Uterus (tissue), 3 donors: ENCODE measurements at regions not wholly inside any gene's neighbourhood (a gene's known extent, or its start where the extent isn't known, plus 50 kb on each side); places are given as distances from the start of the nearest gene placed in this dataset.

Source experiments
- DNase-seq, 2 donors: peaks; one replicate each; pipeline ENCODE4 v3.0.0-alpha.2; 2019 to 2020
- H3K27ac ChIP-seq, 2 donors: fragments of 200-600 bp; sonication (generic); 1 replicate in 1 of 2; 2 replicates in 1 of 2; pipeline ENCODE4 v1.5.1; 2016 to 2018
- H3K27me3 ChIP-seq, 2 donors: fragments of 200-600 bp; sonication (generic); one replicate each; pipeline ENCODE4 v1.5.1; 2018 to 2019; ENCODE audit warnings: control low read depth in 1 of 2
- H3K36me3 ChIP-seq, 2 donors: fragments of 200-600 bp; sonication (generic); one replicate each; pipeline ENCODE4 v1.5.1; 2019; ENCODE audit warnings: control low read depth in 1 of 2
- H3K4me1 ChIP-seq, 2 donors: fragments of 200-600 bp; sonication (generic); one replicate each; pipeline ENCODE4 v1.5.1; 2018 to 2019; ENCODE audit warnings: control low read depth in 1 of 2
- H3K4me3 ChIP-seq, 2 donors: fragments of 200-600 bp; sonication (generic); 1 replicate in 1 of 2; 2 replicates in 1 of 2; pipeline ENCODE4 v1.5.1; 2018 to 2019; ENCODE audit warnings: mild to moderate bottlenecking in 1 of 2
- H3K9me3 ChIP-seq, 2 donors: fragments of 200-600 bp; sonication (generic); one replicate each; pipeline ENCODE4 v1.5.1; 2019; ENCODE audit warnings: control low read depth in 1 of 2
- CTCF ChIP-seq, 4 experiments: fragments of 200-600 bp in 2 of 4; fragments of 450-650 bp in 2 of 4; sonication (generic) in 2 of 4; IDR thresholded peaks; one replicate each; pipeline ENCODE4 v1.5.1; 2016 to 2019; ENCODE audit warnings: antibody characterized with exemption in 4 of 4, mild to moderate bottlenecking in 2 of 4, moderate library complexity in 1 of 4
- POLR2A ChIP-seq, 2 donors: fragments of 450-650 bp; IDR thresholded peaks; one replicate each; pipeline ENCODE4 v1.6.1; 2016; ENCODE audit warnings: antibody characterized with exemption in 2 of 2, mild to moderate bottlenecking in 1 of 2, moderate library complexity in 1 of 2
- intact Hi-C: fragments of 100-400 bp; cut with DNase I; formaldehyde crosslinking; loops from one replicate; pipeline ENCODE4 v1.15.1; 2023; ENCODE audit warnings: low total_unique reads
- donor health status: DM: yes; HTN: yes; CAD: no.

- H3K36me3 ChIP-seq: no peaks in the 10 kb centered on the region
- no peaks in the 10 kb centered on the region for H3K9me3 ChIP-seq
Measured at GRCh38 chr18:38768504-38768903, 1202.9 kb upstream of the CELF4 start.

GRCh38 chr18:38759457-38759856, 1193.9 kb upstream of the CELF4 start:
- no peak for DNase-seq

More at GRCh38 chr18:38768504-38768903, 1202.9 kb upstream of the CELF4 start:
- no peak for TF ChIP-seq CTCF (IDR thresholded peaks at IDR 0.05)
- TF ChIP-seq POLR2A (IDR thresholded peaks at IDR 0.05): no peak
- no peaks in the 10 kb centered on the region for H3K4me1 ChIP-seq
- no peaks in the 10 kb centered on the region for H3K27me3 ChIP-seq
- intact Hi-C loops: no loop called here
- H3K4me3 ChIP-seq: no peak overlapping the region
- H3K27ac ChIP-seq: no peak overlapping the region
- DNase-seq: no peak

GRCh38 chr18:38756436-38756835, 1190.8 kb upstream of the CELF4 start:
- no peaks in the 10 kb centered on the region for H3K4me1 ChIP-seq
- TF ChIP-seq CTCF (IDR thresholded peaks at IDR 0.05): no peak
- no peak for TF ChIP-seq POLR2A (IDR thresholded peaks at IDR 0.05)
- no peaks in the 10 kb centered on the region for H3K9me3 ChIP-seq
- H3K36me3 ChIP-seq: no peaks in the 10 kb centered on the region
- no peak for DNase-seq
- H3K27me3 ChIP-seq: peaks cover 0 to 3% of the 10 kb centered on the region in 2 donors
- intact Hi-C loops: no loop called here
- H3K27ac ChIP-seq: no peak overlapping the region
- H3K4me3 ChIP-seq: no peak overlapping the region

More at GRCh38 chr18:38759457-38759856, 1193.9 kb upstream of the CELF4 start:
- Histone ChIP-seq H3K4me3 (no peak overlapping the region), H3K36me3 (no peaks in the 10 kb centered on the region), H3K27me3 (peaks cover 0 to 3% of the 10 kb centered on the region in 2 donors), H3K4me1 (no peaks in the 10 kb centered on the region), H3K27ac (no peak overlapping the region), H3K9me3 (no peaks in the 10 kb centered on the region)
- TF ChIP-seq POLR2A (IDR thresholded peaks at IDR 0.05) (no peak), CTCF (IDR thresholded peaks at IDR 0.05) (no peak)
- intact Hi-C loops: no loop called here

GRCh38 chr18:38752430-38752829, 1186.8 kb upstream of the CELF4 start:
- no peak for DNase-seq
- Histone ChIP-seq H3K9me3 (no peaks in the 10 kb centered on the region), H3K27me3 (no peaks in the 10 kb centered on the region), H3K4me3 (no peak overlapping the region), H3K36me3 (no peaks in the 10 kb centered on the region), H3K4me1 (no peaks in the 10 kb centered on the region), H3K27ac (no peak overlapping the region)
- TF ChIP-seq CTCF (IDR thresholded peaks at IDR 0.05): no peak
- no peak for TF ChIP-seq POLR2A (IDR thresholded peaks at IDR 0.05)
- intact Hi-C loops: no loop called here

GRCh38 chr18:38751898-38752297, 1186.3 kb upstream of the CELF4 start:
- intact Hi-C loops: no loop called here

More at GRCh38 chr18:38751898-38752297, 1186.3 kb upstream of the CELF4 start:
- H3K4me3 ChIP-seq: no peak overlapping the region
- H3K36me3 ChIP-seq: no peaks in the 10 kb centered on the region
- TF ChIP-seq CTCF (IDR thresholded peaks at IDR 0.05): no peak
- TF ChIP-seq POLR2A (IDR thresholded peaks at IDR 0.05): no peak
- no peaks in the 10 kb centered on the region for H3K4me1 ChIP-seq
- H3K27me3 ChIP-seq: no peaks in the 10 kb centered on the region
- no peaks in the 10 kb centered on the region for H3K9me3 ChIP-seq
- DNase-seq: no peak
- H3K27ac ChIP-seq: no peak overlapping the region
